SJSA1 (cell line): ENCODE measurements at regions not wholly inside any gene's neighbourhood (a gene's known extent, or its start where the extent isn't known, plus 50 kb on each side); places are given as distances from the start of the nearest gene placed in this dataset.

Experiments used
- DNase-seq, 2 experiments: peaks; one replicate each; pipeline ENCODE4 v3.0.0-alpha.2; 2015 to 2020; ENCODE audit warnings: low spot score in 2 of 2, low read depth in 1 of 2
- H3K27ac ChIP-seq: fragments of 250-450 bp; sonication (Bioruptor Pico); 2 replicates; pipeline ENCODE4 v1.5.1; 2020; ENCODE audit warnings: mild to moderate bottlenecking, moderate library complexity
- H3K27me3 ChIP-seq: fragments of 250-450 bp; sonication (Bioruptor Pico); replicated peaks from 2 replicates; pipeline ENCODE4 v1.5.1; 2020; ENCODE audit warnings: mild to moderate bottlenecking, moderate library complexity
- H3K36me3 ChIP-seq: fragments of 250-450 bp; sonication (Bioruptor Pico); 2 replicates; pipeline ENCODE4 v1.5.1; 2020; ENCODE audit warnings: mild to moderate bottlenecking
- H3K4me1 ChIP-seq: fragments of 250-450 bp; sonication (Bioruptor Pico); replicated peaks from 2 replicates; pipeline ENCODE4 v1.6.1; 2021; ENCODE audit warnings: mild to moderate bottlenecking
- H3K4me3 ChIP-seq: fragments of 250-450 bp; sonication (Bioruptor Pico); 2 replicates; pipeline ENCODE4 v1.5.1; 2020; ENCODE audit warnings: mild to moderate bottlenecking
- H3K9me3 ChIP-seq: fragments of 250-450 bp; sonication (Bioruptor Pico); replicated peaks from 2 replicates; pipeline ENCODE4 v1.5.1; 2020; ENCODE audit warnings: mild to moderate bottlenecking

DNA sequence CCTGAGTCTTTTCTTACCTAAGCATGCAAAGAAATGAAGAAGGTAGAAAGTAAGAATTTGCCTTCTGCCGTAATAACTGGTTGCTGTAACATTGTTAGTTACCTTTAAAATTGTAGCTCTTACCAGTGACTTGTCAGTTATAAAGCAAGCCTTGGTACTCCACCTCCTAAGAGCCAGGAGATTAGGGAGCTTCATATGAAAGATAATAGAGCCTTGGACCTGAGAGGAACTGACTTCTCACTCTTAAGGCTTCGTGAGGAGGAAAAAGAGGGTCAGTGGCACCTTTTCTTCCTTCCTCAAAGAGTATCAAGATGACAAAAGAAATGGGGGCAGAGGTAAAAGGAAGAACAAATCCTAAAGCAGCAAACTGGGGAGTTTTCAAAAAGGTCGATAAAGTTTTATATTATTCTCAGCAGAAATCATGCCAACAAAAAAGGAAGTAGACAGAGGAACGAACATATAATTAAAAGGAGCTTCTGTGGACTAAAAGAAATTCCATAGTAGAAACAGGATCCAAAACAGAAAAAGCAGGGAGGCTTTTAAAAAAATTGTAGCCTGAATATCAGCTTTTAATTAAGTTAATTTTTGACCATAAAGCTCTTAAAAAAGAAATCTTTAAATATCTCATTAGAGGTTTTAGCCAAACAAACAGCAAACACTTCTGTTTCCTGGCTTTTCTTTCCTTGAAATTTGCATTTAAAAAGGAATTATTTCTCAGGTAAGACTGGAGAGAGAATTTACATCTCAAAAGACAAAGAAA lies 847.1 kb upstream of the ALCAM start:
- no peaks in the 10 kb centered on the region for H3K27me3 ChIP-seq
- no peaks in the 10 kb centered on the region for H3K36me3 ChIP-seq

DNA sequence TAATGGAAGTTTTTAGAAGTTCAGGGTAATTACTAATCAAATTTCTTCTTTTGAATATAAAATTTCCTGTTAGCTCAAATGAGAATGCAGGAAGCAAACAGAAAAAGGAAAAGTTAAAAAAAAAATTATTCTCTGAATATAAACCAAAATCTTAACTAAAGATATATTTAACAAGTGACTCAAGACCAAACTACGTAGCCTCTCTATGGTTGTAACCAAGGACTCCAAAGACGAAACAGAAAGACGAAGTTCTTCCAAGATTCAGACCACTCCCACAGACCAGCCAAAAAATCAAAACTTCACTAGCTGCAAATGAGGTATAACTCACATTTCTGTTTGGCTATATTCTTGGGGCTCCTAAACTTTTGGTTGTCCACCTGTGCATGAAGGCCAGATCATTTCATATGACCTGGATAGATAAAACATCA lies 846.5 kb upstream of the ALCAM start:
- no peak for DNase-seq
- H3K9me3 ChIP-seq = no peaks in the 10 kb centered on the region

More for the DNA sequence above, 847.1 kb upstream of the ALCAM start:
- H3K27ac ChIP-seq = no peak overlapping the region
- no peak overlapping the region for H3K4me3 ChIP-seq
- H3K4me1 ChIP-seq = no peaks in the 10 kb centered on the region
- H3K9me3 ChIP-seq = no peaks in the 10 kb centered on the region
- DNase-seq = no peak

GRCh38 chr3:104521606-104522336 lies 844.9 kb upstream of the ALCAM start:
- H3K9me3 ChIP-seq = no peaks in the 10 kb centered on the region
- no peak for DNase-seq
- H3K27ac ChIP-seq = no peak overlapping the region
- H3K27me3 ChIP-seq = no peaks in the 10 kb centered on the region
- H3K4me3 ChIP-seq = no peak overlapping the region
- no peaks in the 10 kb centered on the region for H3K4me1 ChIP-seq
- H3K36me3 ChIP-seq = no peaks in the 10 kb centered on the region

More for the DNA sequence above, 846.5 kb upstream of the ALCAM start:
- H3K27ac ChIP-seq = no peak overlapping the region
- H3K4me1 ChIP-seq = no peaks in the 10 kb centered on the region
- no peak overlapping the region for H3K4me3 ChIP-seq
- no peaks in the 10 kb centered on the region for H3K36me3 ChIP-seq
- H3K27me3 ChIP-seq = no peaks in the 10 kb centered on the region

DNA sequence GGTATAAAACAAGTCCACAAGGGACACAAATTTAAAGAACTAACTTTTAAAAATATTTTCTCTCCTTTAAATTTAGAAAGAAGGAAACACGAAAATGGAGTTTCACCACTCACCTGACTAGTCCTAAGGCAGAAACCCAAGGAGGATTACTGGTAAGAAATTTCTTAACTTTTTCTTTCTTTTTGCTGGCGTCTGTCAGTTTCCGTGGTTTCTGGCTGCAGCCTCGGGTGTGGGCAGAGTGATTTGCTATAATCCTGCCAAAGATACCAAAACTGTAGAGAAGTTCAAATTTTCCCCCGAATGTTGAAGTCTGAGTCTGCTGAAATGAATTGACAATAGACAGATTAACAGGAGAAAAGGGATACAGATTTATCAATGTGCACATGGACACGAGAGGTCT lies 843.6 kb upstream of the ALCAM start:
- Histone ChIP-seq H3K9me3 (no peaks in the 10 kb centered on the region), H3K4me1 (no peaks in the 10 kb centered on the region), H3K4me3 (no peak overlapping the region), H3K36me3 (no peaks in the 10 kb centered on the region), H3K27me3 (no peaks in the 10 kb centered on the region), H3K27ac (no peak overlapping the region)
- DNase-seq = no peak

GRCh38 chr3:104526901-104527401 lies 839.8 kb upstream of the ALCAM start:
- no peak overlapping the region for H3K4me3 ChIP-seq
- no peak overlapping the region for H3K27ac ChIP-seq
- H3K36me3 ChIP-seq = no peaks in the 10 kb centered on the region
- H3K9me3 ChIP-seq = no peaks in the 10 kb centered on the region
- H3K4me1 ChIP-seq = no peaks in the 10 kb centered on the region
- DNase-seq = no peak
- H3K27me3 ChIP-seq = no peaks in the 10 kb centered on the region

DNA sequence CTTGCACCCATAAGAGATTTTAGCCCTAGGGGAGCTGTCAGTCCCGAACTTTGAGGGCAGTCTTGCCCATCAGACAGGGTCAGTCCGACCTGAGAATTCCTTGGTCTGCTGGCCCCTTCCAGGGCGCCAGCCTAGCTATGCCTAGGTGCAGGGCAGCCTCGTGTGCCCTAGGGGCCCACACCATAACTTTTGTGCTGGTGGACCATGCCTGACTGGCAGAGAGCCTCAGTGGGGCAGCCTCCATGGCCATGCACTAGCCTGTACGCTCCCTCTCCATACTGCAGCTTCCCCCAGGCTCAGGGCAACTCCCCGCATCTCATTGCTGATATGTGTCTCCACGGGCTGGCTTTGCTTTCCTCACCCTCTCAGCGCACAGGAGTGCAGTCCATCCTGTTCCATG lies 835.8 kb upstream of the ALCAM start:
- Histone ChIP-seq H3K27ac (no peak overlapping the region), H3K4me1 (no peaks in the 10 kb centered on the region), H3K36me3 (no peaks in the 10 kb centered on the region), H3K27me3 (no peaks in the 10 kb centered on the region), H3K9me3 (no peaks in the 10 kb centered on the region), H3K4me3 (no peak overlapping the region)
- DNase-seq = no peak

GRCh38 chr3:104536715-104537114 lies 830.0 kb upstream of the ALCAM start:
- no peak for DNase-seq
- Histone ChIP-seq H3K27ac (no peak overlapping the region), H3K9me3 (no peaks in the 10 kb centered on the region), H3K4me1 (no peaks in the 10 kb centered on the region), H3K27me3 (no peaks in the 10 kb centered on the region), H3K4me3 (no peak overlapping the region), H3K36me3 (no peaks in the 10 kb centered on the region)

DNA sequence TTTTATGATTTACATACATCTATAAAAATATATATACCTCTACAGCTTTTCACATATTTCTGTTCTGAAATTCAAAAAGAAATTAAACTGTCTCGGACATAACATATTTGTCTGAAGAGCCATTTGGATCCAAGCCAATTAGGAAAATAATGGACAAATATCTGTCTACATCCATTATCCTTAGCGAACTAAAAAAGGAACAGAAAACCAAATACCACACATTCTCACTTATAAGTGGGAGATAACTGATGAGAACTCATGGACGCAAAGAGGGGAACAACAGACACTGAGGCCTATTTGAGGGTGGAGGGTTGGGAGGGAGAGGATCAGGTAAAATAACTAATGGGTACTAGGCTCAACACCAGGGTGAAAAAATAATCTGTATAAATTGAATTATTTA lies 829.4 kb upstream of the ALCAM start:
- Histone ChIP-seq H3K27ac (no peak overlapping the region), H3K9me3 (no peaks in the 10 kb centered on the region), H3K4me3 (no peak overlapping the region), H3K27me3 (no peaks in the 10 kb centered on the region), H3K36me3 (no peaks in the 10 kb centered on the region), H3K4me1 (no peaks in the 10 kb centered on the region)
- DNase-seq = no peak

DNA sequence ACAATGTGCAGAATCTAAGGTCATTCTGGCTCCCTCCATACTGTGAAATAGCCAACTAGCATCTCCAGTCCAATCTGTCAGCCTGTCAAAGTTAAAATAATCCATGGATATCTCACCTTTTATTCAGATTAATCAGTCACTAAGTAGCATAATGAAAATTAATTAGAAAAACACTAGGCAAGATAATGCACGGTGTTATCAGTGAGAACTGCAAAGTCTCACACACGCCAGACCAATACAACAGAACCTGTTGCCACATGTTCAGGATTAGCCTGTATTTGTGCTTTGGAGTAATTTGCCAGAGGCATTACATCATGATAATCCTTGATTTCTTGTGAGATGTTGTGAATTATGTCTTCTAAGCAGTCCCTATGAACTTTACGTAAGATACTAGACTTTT lies 820.4 kb upstream of the ALCAM start:
- Histone ChIP-seq H3K36me3 (no peaks in the 10 kb centered on the region), H3K27ac (no peak overlapping the region), H3K9me3 (no peaks in the 10 kb centered on the region), H3K4me3 (no peak overlapping the region), H3K27me3 (no peaks in the 10 kb centered on the region), H3K4me1 (no peaks in the 10 kb centered on the region)
- no peak for DNase-seq

DNA sequence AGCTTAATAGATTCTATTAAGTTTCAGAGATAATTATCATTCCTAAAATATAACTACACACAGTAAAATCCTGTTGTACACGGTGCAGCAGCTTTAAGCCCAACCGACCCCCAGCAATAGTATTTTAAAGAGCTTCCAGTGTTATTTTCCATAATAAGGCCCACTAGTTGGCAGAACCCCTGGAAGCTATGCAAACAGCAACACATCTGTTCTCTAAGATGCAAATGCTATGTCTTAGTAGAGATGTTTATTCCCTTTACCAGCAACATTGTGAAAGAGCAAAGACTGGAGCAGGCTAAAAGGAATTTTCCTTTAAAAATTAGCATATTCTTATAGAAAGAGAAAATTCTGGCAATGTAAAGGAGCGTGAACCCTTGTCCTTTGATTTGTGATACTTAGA lies 819.7 kb upstream of the ALCAM start:
- Histone ChIP-seq H3K36me3 (no peaks in the 10 kb centered on the region), H3K27me3 (no peaks in the 10 kb centered on the region), H3K4me1 (no peaks in the 10 kb centered on the region), H3K9me3 (no peaks in the 10 kb centered on the region), H3K4me3 (no peak overlapping the region), H3K27ac (no peak overlapping the region)
- no peak for DNase-seq

GRCh38 chr3:104548401-104548800 lies 818.3 kb upstream of the ALCAM start:
- DNase-seq = no peak
- Histone ChIP-seq H3K4me1 (no peaks in the 10 kb centered on the region), H3K4me3 (no peak overlapping the region), H3K27me3 (no peaks in the 10 kb centered on the region), H3K27ac (no peak overlapping the region), H3K9me3 (no peaks in the 10 kb centered on the region), H3K36me3 (no peaks in the 10 kb centered on the region)

DNA sequence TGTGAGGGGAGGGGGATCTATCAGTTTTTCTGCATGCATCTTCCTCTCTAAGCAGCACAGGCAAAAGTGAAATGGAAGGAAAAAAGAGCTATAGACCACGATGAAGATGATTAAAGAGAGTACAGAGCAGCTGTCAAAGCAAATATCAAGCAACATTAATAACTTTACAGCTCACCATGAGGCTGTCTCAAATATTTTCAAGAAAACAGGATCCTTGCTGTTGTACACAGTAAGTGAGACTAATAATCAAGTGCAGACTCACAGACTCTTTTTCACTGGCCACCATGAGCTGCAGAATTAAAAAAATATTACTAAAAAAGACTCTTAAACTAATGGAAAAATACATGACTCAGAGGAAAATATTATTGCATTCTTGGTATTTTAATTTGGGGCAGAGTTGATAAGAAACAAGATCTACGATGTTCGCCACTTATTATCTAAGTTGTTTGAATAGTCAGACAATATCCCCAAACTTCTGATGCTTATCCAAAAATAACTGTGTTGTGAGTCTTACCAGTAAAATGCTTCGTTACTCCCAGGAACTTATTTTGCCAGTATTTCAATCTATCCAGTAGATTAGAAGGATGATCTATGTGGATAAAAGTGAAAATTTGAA lies 817.5 kb upstream of the ALCAM start:
- no peak overlapping the region for H3K27ac ChIP-seq
- H3K27me3 ChIP-seq = no peaks in the 10 kb centered on the region
- no peak for DNase-seq

GRCh38 chr3:104553121-104553520 lies 813.6 kb upstream of the ALCAM start:
- Histone ChIP-seq H3K9me3 (no peaks in the 10 kb centered on the region), H3K36me3 (no peaks in the 10 kb centered on the region), H3K27ac (no peak overlapping the region), H3K27me3 (no peaks in the 10 kb centered on the region), H3K4me1 (no peaks in the 10 kb centered on the region), H3K4me3 (no peak overlapping the region)
- no peak for DNase-seq

More for the DNA sequence above, 817.5 kb upstream of the ALCAM start:
- no peaks in the 10 kb centered on the region for H3K9me3 ChIP-seq
- H3K4me1 ChIP-seq = no peaks in the 10 kb centered on the region
- no peaks in the 10 kb centered on the region for H3K36me3 ChIP-seq
- no peak overlapping the region for H3K4me3 ChIP-seq

- DNase-seq = no peak
- Histone ChIP-seq H3K4me3 (no peak overlapping the region), H3K4me1 (no peaks in the 10 kb centered on the region), H3K36me3 (no peaks in the 10 kb centered on the region), H3K27ac (no peak overlapping the region), H3K9me3 (no peaks in the 10 kb centered on the region), H3K27me3 (no peaks in the 10 kb centered on the region)
Observed at GRCh38 chr3:104554425-104554824, 812.3 kb upstream of the ALCAM start.
